ENCODE measurements at regions not wholly inside any gene's neighbourhood (a gene's known extent, or its start where the extent isn't known, plus 50 kb on each side); places are given as distances from the start of the nearest gene placed in this dataset.

GRCh38 chr2:144988591-144988990, 468.7 kb upstream of the ZEB2 start:
- H3K4me3 ChIP-seq (ENCODE audit: low read depth, low read length), result no peak overlapping the region
- TF ChIP-seq, protein P1, sequence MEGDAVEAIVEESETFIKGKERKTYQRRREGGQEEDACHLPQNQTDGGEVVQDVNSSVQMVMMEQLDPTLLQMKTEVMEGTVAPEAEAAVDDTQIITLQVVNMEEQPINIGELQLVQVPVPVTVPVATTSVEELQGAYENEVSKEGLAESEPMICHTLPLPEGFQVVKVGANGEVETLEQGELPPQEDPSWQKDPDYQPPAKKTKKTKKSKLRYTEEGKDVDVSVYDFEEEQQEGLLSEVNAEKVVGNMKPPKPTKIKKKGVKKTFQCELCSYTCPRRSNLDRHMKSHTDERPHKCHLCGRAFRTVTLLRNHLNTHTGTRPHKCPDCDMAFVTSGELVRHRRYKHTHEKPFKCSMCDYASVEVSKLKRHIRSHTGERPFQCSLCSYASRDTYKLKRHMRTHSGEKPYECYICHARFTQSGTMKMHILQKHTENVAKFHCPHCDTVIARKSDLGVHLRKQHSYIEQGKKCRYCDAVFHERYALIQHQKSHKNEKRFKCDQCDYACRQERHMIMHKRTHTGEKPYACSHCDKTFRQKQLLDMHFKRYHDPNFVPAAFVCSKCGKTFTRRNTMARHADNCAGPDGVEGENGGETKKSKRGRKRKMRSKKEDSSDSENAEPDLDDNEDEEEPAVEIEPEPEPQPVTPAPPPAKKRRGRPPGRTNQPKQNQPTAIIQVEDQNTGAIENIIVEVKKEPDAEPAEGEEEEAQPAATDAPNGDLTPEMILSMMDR (IDR thresholded peaks at IDR 0.05; ENCODE audit: insufficient read depth, low read depth, low read length), result no peak
- DNase-seq (ENCODE audit: low read depth), result no peak

- DNase-seq (ENCODE audit: low read depth), result no peak
Observed at GRCh38 chr2:144986691-144987090, 466.8 kb upstream of the ZEB2 start.

DNA sequence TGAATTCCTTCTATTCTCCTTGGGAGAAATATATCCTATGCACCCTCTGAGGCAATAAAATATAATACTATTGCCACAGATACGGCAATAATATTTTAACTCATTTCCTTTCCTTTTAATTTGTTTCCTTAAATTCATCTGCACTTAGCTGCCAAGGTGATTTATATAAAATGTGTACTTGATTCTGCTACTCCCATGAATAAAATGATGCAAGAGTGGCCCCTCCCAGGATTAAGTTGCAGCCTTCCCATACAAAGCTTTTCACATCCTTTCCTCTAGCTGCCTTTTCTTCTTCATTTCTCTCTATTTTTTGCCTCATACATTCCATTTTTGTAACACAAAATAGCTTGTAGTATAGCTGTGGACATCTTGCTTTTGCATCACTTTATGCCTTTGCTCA, 464.1 kb upstream of the ZEB2 start:
- DNase-seq (ENCODE audit: low read depth), result no peak
- TF ChIP-seq, protein P1 (IDR thresholded peaks at IDR 0.05; ENCODE audit: insufficient read depth, low read depth, low read length), result no peak
- H3K4me3 ChIP-seq (ENCODE audit: low read depth, low read length), result no peak overlapping the region

More at GRCh38 chr2:144986691-144987090, 466.8 kb upstream of the ZEB2 start:
- H3K4me3 ChIP-seq (ENCODE audit: low read depth, low read length), result no peak overlapping the region
- TF ChIP-seq, protein P1 (IDR thresholded peaks at IDR 0.05; ENCODE audit: insufficient read depth, low read depth, low read length), result no peak

- H3K4me3 ChIP-seq (ENCODE audit: low read depth, low read length), result no peak overlapping the region
- TF ChIP-seq, protein P1 (IDR thresholded peaks at IDR 0.05; ENCODE audit: insufficient read depth, low read depth, low read length), result no peak
- no peak for DNase-seq (ENCODE audit: low read depth)
Observed at GRCh38 chr2:144983107-144983506, 463.2 kb upstream of the ZEB2 start.

- H3K4me3 ChIP-seq (ENCODE audit: low read depth, low read length), result no peak overlapping the region
- DNase-seq (ENCODE audit: low read depth), result no peak
- TF ChIP-seq, protein P1 (IDR thresholded peaks at IDR 0.05; ENCODE audit: insufficient read depth, low read depth, low read length), result no peak
Observed at GRCh38 chr2:144982481-144982880, 462.6 kb upstream of the ZEB2 start.

DNA sequence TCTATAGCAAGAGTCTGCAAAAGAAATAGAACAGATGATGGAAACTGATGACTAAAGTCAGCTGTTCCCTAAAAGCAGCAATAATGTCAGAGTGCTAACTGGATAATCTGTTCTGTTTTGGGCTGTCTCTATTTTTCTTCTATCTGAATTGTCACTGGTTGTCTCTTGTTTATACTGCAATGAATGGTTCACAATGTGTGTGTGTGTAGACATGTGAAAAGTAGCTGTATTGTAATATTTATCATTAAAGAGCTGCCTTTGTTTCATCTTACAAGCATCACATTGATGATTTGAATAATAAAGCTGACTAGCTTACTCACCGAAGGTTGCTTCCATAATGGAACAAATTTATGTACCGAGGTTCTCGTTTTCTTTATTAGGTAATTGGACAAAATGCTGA, 456.0 kb upstream of the ZEB2 start:
- no peak overlapping the region for H3K4me3 ChIP-seq (ENCODE audit: low read depth, low read length)
- no peak for DNase-seq (ENCODE audit: low read depth)
- TF ChIP-seq, protein P1 (IDR thresholded peaks at IDR 0.05; ENCODE audit: insufficient read depth, low read depth, low read length), result no peak

- no peak for DNase-seq (ENCODE audit: low read depth)
- H3K4me3 ChIP-seq (ENCODE audit: low read depth, low read length), result no peak overlapping the region
- TF ChIP-seq, protein P1 (IDR thresholded peaks at IDR 0.05; ENCODE audit: insufficient read depth, low read depth, low read length), result no peak
Observed at GRCh38 chr2:144972676-144973075, 452.8 kb upstream of the ZEB2 start.
